CD14-positive monocyte (primary cell): ENCODE measurements at regions not wholly inside any gene's neighbourhood (a gene's known extent, or its start where the extent isn't known, plus 50 kb on each side); places are given as distances from the start of the nearest gene placed in this dataset.

Experiments used
- DNase-seq, 3 donors: peaks; one replicate each; pipeline ENCODE4 v3.0.0-alpha.2; 2011 to 2022
- H2AFZ ChIP-seq: 2 replicates; pipeline ENCODE4 v1.6.0; 2012; ENCODE audit warnings: mild to moderate bottlenecking, low read depth, low read length, inconsistent platforms; ENCODE audit not compliant: insufficient read depth, poor library complexity, severe bottlenecking
- H3K27ac ChIP-seq, 2 donors: 1 replicate in 1 of 2; 2 replicates in 1 of 2; pipeline ENCODE4 v1.5.1; 2012 to 2013; ENCODE audit warnings: low read length in 2 of 2, control low read depth in 1 of 2, inconsistent platforms in 1 of 2, low read depth in 1 of 2, mild to moderate bottlenecking in 1 of 2
- H3K27me3 ChIP-seq, 2 donors: one replicate each; pipeline versions ENCODE4 v1.6.0 to v1.6.1; 2011 to 2013; ENCODE audit warnings: low read length in 2 of 2; ENCODE audit not compliant: control insufficient read depth in 2 of 2, insufficient read depth in 2 of 2
- H3K36me3 ChIP-seq, 2 donors: replicated peaks in 1 of 2; 1 replicate in 1 of 2; 2 replicates in 1 of 2; pipeline versions ENCODE4 v1.5.1 to v1.6.1; 2012 to 2013; ENCODE audit warnings: low read length in 2 of 2, control low read depth in 1 of 2, inconsistent platforms in 1 of 2, mild to moderate bottlenecking in 1 of 2; ENCODE audit not compliant: insufficient read depth in 2 of 2, control insufficient read depth in 1 of 2
- H3K4me1 ChIP-seq, 2 donors: 1 replicate in 1 of 2; 2 replicates in 1 of 2; pipeline versions ENCODE4 v1.5.1 to v1.6.1; 2012 to 2013; ENCODE audit warnings: low read length in 2 of 2, control low read depth in 1 of 2, inconsistent platforms in 1 of 2, mild to moderate bottlenecking in 1 of 2, moderate library complexity in 1 of 2; ENCODE audit not compliant: insufficient read depth in 2 of 2, control insufficient read depth in 1 of 2
- H3K4me2 ChIP-seq: replicated peaks from 2 replicates; pipeline ENCODE3; 2012; ENCODE audit warnings: low read length, moderate library complexity, mild to moderate bottlenecking; ENCODE audit not compliant: poor library complexity, severe bottlenecking; ENCODE audit errors: extremely low read depth
- H3K4me3 ChIP-seq, 3 experiments: fragments of 200-600 bp in 1 of 3; sonication (generic) in 1 of 3; replicated peaks in 1 of 3; 1 replicate in 2 of 3; 2 replicates in 1 of 3; pipeline ENCODE4 v1.5.1; 2011 to 2013; ENCODE audit warnings: low read length in 3 of 3, mild to moderate bottlenecking in 3 of 3, control low read depth in 2 of 3, low read depth in 2 of 3, inconsistent platforms in 1 of 3, moderate library complexity in 1 of 3
- H3K79me2 ChIP-seq: 2 replicates; pipeline ENCODE4 v1.6.0; 2012; ENCODE audit warnings: mild to moderate bottlenecking, control low read depth, inconsistent platforms, low read length, moderate library complexity; ENCODE audit not compliant: insufficient read depth
- H3K9ac ChIP-seq: 2 replicates; pipeline ENCODE4 v1.6.0; 2017; ENCODE audit warnings: low read length, mild to moderate bottlenecking; ENCODE audit not compliant: insufficient read depth, poor library complexity, severe bottlenecking
- H3K9me3 ChIP-seq, 2 donors: replicated peaks in 1 of 2; 1 replicate in 1 of 2; 2 replicates in 1 of 2; pipeline versions ENCODE4 v1.5.1 to v1.6.1; 2012 to 2013; ENCODE audit warnings: low read length in 2 of 2, control low read depth in 1 of 2; ENCODE audit not compliant: control insufficient read depth in 1 of 2, insufficient read depth in 1 of 2
- H4K20me1 ChIP-seq: 2 replicates; pipeline ENCODE4 v1.6.0; 2012; ENCODE audit warnings: mild to moderate bottlenecking, low read length, control low read depth, moderate library complexity; ENCODE audit not compliant: insufficient read depth
- H3K27ac Mint-ChIP-seq, 7 donors: one replicate each; pipeline ENCODE4 v1.8.0; 2020; ENCODE audit warnings: mild to moderate bottlenecking in 7 of 7, mixed read lengths in 7 of 7, moderate library complexity in 6 of 7, inconsistent platforms in 2 of 7
- H3K27me3 Mint-ChIP-seq, 3 donors: one replicate each; pipeline ENCODE4 v1.8.0; 2021 to 2022; ENCODE audit warnings: low read depth in 3 of 3, mild to moderate bottlenecking in 3 of 3, mixed read lengths in 3 of 3, moderate library complexity in 3 of 3, inconsistent platforms in 1 of 3
- H3K36me3 Mint-ChIP-seq, 2 donors: one replicate each; pipeline ENCODE4 v1.8.0; 2020; ENCODE audit warnings: mixed read lengths in 2 of 2, inconsistent platforms in 1 of 2, mild to moderate bottlenecking in 1 of 2
- H3K4me1 Mint-ChIP-seq: one replicate; pipeline ENCODE4 v1.8.0; 2020; ENCODE audit warnings: mild to moderate bottlenecking, mixed read lengths
- H3K4me3 Mint-ChIP-seq, 2 donors: one replicate each; pipeline ENCODE4 v1.8.0; 2020; ENCODE audit warnings: mild to moderate bottlenecking in 2 of 2, mixed read lengths in 2 of 2, moderate library complexity in 1 of 2
- H3K9me3 Mint-ChIP-seq, 7 donors: one replicate each; pipeline ENCODE4 v1.8.0; 2020 to 2022; ENCODE audit warnings: mixed read lengths in 7 of 7, mild to moderate bottlenecking in 6 of 7, moderate library complexity in 6 of 7, inconsistent platforms in 2 of 7
- WGBS: methylation state at CpG from one replicate; pipeline ENCODE4 v1.1.5; 2013; ENCODE audit warnings: missing lambda C conversion rate; ENCODE audit not compliant: insufficient coverage; 5-methylcytosine and 5-hydroxymethylcytosine counted together
- intact Hi-C, 2 donors: fragments of 100-400 bp; cut with micrococcal nuclease; formaldehyde crosslinking; loops; one replicate each; pipeline versions ENCODE4 v1.15.0 to v1.15.1; 2023
- TF ChIP-seq, protein P1 (sequence below): fragments of 200-600 bp; IDR thresholded peaks from one replicate; pipeline ENCODE4 v1.8.0; 2022; ENCODE audit warnings: antibody characterized with exemption, mild to moderate bottlenecking

DNA sequence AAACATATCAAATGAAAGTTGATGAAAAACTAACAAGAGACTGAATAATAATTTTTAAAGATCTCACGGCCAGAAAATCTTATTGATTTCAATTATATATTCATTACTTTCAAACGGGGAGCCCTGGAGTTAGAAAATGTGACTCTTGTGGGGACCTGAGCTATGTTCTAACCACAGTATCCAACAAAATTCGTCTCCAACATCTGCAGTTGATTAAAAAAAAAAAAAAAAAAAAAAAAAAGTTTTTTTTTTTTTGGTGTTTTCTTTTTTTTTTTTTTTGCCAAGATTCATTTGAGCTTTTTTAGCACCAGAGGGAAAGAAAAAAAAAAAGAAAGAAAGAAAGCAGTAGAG is 144.3 kb upstream of the PIK3R1 start:
- H3K27me3 Mint-ChIP-seq: no peaks in the 10 kb centered on the region
- H3K27ac Mint-ChIP-seq: no peak overlapping the region

DNA sequence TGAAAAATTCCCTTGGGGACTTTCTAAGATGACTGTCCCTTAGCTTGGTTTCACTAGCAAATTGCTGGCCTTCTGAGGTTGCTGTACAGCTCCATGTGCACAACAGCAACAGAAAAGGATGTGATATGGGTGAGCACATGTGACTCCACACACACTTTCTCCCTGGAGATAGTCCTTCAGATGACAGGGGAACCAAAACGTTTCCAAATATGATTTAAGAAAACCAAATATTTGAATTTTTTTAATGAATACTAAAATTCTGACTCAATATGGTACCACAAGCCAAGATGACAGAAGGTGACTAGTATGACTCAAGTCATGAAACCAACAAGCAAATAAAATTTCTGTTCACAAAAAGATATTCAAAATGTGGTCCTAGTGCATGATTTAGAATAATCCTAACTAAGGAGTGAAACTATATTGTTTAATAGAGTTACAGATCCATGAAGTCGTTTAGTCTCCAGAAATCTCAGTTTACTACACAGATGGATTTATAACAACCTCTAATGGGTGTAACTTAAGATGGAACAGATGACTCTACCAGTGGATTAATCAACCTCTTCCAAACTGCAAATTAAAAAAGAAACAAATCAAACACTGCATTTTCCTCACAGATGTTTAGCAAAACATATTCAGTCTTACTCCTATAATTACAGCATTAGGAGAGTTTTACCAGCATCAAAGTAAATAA is 144.8 kb upstream of the PIK3R1 start:
- Histone ChIP-seq H3K27ac (no peak overlapping the region), H3K4me2 (no peak overlapping the region), H3K4me1 (peaks cover 9 to 13% of the 10 kb centered on the region in 2 donors), H4K20me1 (no peaks in the 10 kb centered on the region), H2AFZ (no peak overlapping the region), H3K9me3 (no peaks in the 10 kb centered on the region), H3K27me3 (no peaks in the 10 kb centered on the region), H3K4me3 (no peak overlapping the region), H3K79me2 (no peaks in the 10 kb centered on the region), H3K36me3 (no peaks in the 10 kb centered on the region), H3K9ac (no peak overlapping the region)
- Mint-ChIP-seq H3K9me3 (no peaks in the 10 kb centered on the region), H3K4me3 (no peak overlapping the region), H3K27ac (no peak overlapping the region), H3K27me3 (no peaks in the 10 kb centered on the region), H3K4me1 (peaks cover 12% of the 10 kb centered on the region), H3K36me3 (no peaks in the 10 kb centered on the region)
- TF ChIP-seq, protein P1, sequence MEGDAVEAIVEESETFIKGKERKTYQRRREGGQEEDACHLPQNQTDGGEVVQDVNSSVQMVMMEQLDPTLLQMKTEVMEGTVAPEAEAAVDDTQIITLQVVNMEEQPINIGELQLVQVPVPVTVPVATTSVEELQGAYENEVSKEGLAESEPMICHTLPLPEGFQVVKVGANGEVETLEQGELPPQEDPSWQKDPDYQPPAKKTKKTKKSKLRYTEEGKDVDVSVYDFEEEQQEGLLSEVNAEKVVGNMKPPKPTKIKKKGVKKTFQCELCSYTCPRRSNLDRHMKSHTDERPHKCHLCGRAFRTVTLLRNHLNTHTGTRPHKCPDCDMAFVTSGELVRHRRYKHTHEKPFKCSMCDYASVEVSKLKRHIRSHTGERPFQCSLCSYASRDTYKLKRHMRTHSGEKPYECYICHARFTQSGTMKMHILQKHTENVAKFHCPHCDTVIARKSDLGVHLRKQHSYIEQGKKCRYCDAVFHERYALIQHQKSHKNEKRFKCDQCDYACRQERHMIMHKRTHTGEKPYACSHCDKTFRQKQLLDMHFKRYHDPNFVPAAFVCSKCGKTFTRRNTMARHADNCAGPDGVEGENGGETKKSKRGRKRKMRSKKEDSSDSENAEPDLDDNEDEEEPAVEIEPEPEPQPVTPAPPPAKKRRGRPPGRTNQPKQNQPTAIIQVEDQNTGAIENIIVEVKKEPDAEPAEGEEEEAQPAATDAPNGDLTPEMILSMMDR: no peak
- no CpG with 5 or more reads among the region's 2 CpGs for WGBS
- intact Hi-C loops: no loop called here
- peak in 1 of 3 donors; percentile 30 for DNase-seq

More for the DNA sequence above, 144.3 kb upstream of the PIK3R1 start:
- no peak overlapping the region for H3K9ac ChIP-seq
- DNase-seq: no peak
- no peaks in the 10 kb centered on the region for H3K36me3 Mint-ChIP-seq
- no peak overlapping the region for H3K4me3 ChIP-seq
- peaks cover 9 to 13% of the 10 kb centered on the region in 2 donors for H3K4me1 ChIP-seq
- no peak overlapping the region for H3K4me2 ChIP-seq
- intact Hi-C loops: no loop called here
- H2AFZ ChIP-seq: no peak overlapping the region
- no peak overlapping the region for H3K27ac ChIP-seq
- TF ChIP-seq, protein P1: no peak
- H3K4me1 Mint-ChIP-seq: peaks cover 12% of the 10 kb centered on the region
- H3K79me2 ChIP-seq: no peaks in the 10 kb centered on the region
- no peaks in the 10 kb centered on the region for H3K27me3 ChIP-seq
- H3K36me3 ChIP-seq: no peaks in the 10 kb centered on the region
- WGBS: no CpG with 5 or more reads among the region's 3 CpGs
- no peaks in the 10 kb centered on the region for H3K9me3 ChIP-seq
- no peaks in the 10 kb centered on the region for H3K9me3 Mint-ChIP-seq
- no peaks in the 10 kb centered on the region for H4K20me1 ChIP-seq
- H3K4me3 Mint-ChIP-seq: no peak overlapping the region
